ENCODE measurements at regions not wholly inside any gene's neighbourhood (a gene's known extent, or its start where the extent isn't known, plus 50 kb on each side); places are given as distances from the start of the nearest gene placed in this dataset.

- DNase-seq = peak; percentile 11
Measured at GRCh38 chr3:94269763-94270162, 206.9 kb downstream of the NSUN3 start.

- DNase-seq = no peak
Measured at GRCh38 chr3:94272016-94272415, 209.2 kb downstream of the NSUN3 start.

GRCh38 chr3:94280958-94281357, 218.1 kb downstream of the NSUN3 start:
- no peak for DNase-seq

GRCh38 chr3:94285872-94286271, 223.0 kb downstream of the NSUN3 start:
- peak; percentile 5 for DNase-seq

GRCh38 chr3:94291686-94292085, 228.8 kb downstream of the NSUN3 start:
- DNase-seq = no peak

GRCh38 chr3:94292151-94292550, 229.3 kb downstream of the NSUN3 start:
- DNase-seq = no peak

- DNase-seq = no peak
Measured at GRCh38 chr3:94293793-94294195, 230.9 kb downstream of the NSUN3 start.

- no peak for DNase-seq
Measured at GRCh38 chr3:94294806-94295205, 231.9 kb downstream of the NSUN3 start.

- no peak for DNase-seq
Measured at GRCh38 chr3:94299716-94300115, 236.9 kb downstream of the NSUN3 start.

- no peak for DNase-seq
Measured at GRCh38 chr3:94301366-94301765, 238.5 kb downstream of the NSUN3 start.

- no peak for DNase-seq
Measured at GRCh38 chr3:94303266-94303665, 240.4 kb downstream of the NSUN3 start.

GRCh38 chr3:94303897-94304296, 241.0 kb downstream of the NSUN3 start:
- DNase-seq = peak; percentile 1

- DNase-seq = no peak
Measured at GRCh38 chr3:94304954-94305353, 242.1 kb downstream of the NSUN3 start.

GRCh38 chr3:94305835-94306611, 243.2 kb downstream of the NSUN3 start:
- DNase-seq = no peak

GRCh38 chr3:94307588-94307987, 244.7 kb downstream of the NSUN3 start:
- no peak for DNase-seq

- no peak for DNase-seq
Measured at GRCh38 chr3:94308767-94309166, 245.9 kb downstream of the NSUN3 start.

GRCh38 chr3:94310341-94311135, 247.7 kb downstream of the NSUN3 start:
- DNase-seq = no peak

- DNase-seq = no peak
Measured at GRCh38 chr3:94311651-94312050, 248.8 kb downstream of the NSUN3 start.

- no peak for DNase-seq
Measured at GRCh38 chr3:94314218-94314883, 251.5 kb downstream of the NSUN3 start.

- DNase-seq = no peak
Measured at GRCh38 chr3:94317017-94317416, 254.2 kb downstream of the NSUN3 start.

- no peak for DNase-seq
Measured at GRCh38 chr3:94323596-94323995, 260.7 kb downstream of the NSUN3 start.

GRCh38 chr3:94331831-94332230, 269.0 kb downstream of the NSUN3 start:
- DNase-seq = no peak

- peak; percentile 37 for DNase-seq
Measured at GRCh38 chr3:94336046-94336753, 273.3 kb downstream of the NSUN3 start.

Measured in EL (cell line).